ENCODE measurements at regions not wholly inside any gene's neighbourhood (a gene's known extent, or its start where the extent isn't known, plus 50 kb on each side); places are given as distances from the start of the nearest gene placed in this dataset.

DNA sequence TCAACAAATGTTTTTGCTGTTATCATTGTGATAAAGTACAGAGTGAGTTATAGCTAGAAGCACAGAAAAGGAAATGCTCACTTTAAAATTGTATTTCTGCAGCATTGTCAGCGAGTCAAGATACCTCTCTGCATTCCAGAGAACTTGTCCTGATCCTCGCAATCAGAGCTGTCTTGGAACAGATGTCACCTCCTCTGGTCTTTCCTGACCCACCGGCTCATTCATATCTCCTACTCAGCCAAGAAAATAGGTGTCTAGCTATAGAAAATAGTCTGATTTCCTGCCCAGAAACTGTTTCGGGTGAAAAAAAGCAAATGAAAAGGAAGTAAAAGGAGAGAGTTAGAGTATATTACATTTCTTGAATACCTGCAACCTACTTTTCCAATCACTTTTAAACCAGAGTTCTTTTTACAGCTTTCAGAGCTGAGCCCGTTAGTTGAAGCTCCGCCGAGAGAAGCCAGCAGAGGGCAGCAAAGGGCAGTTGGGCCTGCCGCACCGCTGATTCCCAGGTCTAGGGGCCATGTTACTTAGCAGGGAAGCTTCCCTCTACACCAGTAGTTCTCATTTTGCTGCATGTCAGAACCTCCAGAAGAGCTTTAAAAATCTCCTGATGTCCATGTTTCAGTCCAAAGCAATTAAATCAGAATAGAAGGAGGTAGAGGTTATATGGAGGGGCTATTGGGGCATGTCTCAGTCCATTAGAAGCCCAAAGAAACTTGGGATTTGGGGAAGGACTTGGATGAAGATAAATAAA, 185.7 kb upstream of the THRB start:
- H3K4me3 ChIP-seq (ENCODE audit: low read depth, low read length), result no peak overlapping the region
- TF ChIP-seq CTCF (IDR thresholded peaks at IDR 0.05; ENCODE audit: low read depth, low read length, missing control alignments), result peak; percentile 93
- in situ Hi-C loops (cut with HindIII; ENCODE audit: low sequenced_read_pairs), result loop anchor here (10.0 kb wide), 1 partner anchor 416 kb away; no protein-coding TSS in a partner anchor
- DNase-seq (ENCODE audit: low read depth), result peak; percentile 16

DNA sequence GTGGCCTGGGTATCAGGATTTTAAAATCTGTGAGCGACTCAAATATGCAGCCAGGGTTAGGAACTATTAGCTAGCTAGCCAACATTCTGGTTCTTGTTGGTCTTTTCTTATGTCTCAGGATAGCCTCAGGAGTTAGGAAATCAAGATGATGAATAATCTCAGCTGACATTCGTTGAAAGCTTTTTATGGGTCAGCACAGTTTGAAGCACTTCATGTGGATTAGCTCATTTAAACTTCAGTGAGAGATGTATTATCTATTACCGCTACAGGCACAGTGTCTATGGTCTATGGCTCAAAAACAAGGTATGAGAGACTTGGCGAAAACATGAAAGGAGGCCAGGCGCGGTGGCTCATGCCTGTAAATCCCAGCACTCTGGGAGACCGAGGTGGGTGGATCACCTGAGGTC, 187.5 kb upstream of the THRB start:
- TF ChIP-seq CTCF (IDR thresholded peaks at IDR 0.05; ENCODE audit: low read depth, low read length, missing control alignments), result no peak
- no peak overlapping the region for H3K4me3 ChIP-seq (ENCODE audit: low read depth, low read length)
- in situ Hi-C loops (cut with HindIII; ENCODE audit: low sequenced_read_pairs), result loop anchor here (10.0 kb wide), 1 partner anchor 417 kb away; no protein-coding TSS in a partner anchor
- DNase-seq (ENCODE audit: low read depth), result peak; percentile 37

DNA sequence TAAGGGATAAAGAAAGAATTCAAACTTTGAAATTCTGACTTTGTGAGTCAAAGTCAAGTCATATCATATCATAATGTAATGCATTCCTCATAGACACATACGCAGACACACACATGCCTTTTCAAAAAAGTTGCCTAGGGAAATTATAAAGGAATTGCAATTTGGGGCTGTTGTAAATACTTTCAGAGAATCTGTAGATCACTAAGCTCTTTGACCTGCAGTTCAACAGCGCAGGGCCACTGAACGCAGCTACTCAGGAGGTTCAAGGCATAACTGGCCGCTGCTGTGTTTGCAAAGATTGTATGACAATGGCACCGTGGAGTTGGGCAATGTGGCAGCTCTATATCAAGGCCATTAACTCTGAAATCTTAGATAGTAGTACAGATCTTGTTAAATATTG, 188.4 kb upstream of the THRB start:
- in situ Hi-C loops (cut with HindIII; ENCODE audit: low sequenced_read_pairs), result loop anchor here (10.0 kb wide), 1 partner anchor 418 kb away; no protein-coding TSS in a partner anchor
- H3K4me3 ChIP-seq (ENCODE audit: low read depth, low read length), result no peak overlapping the region
- no peak for TF ChIP-seq CTCF (IDR thresholded peaks at IDR 0.05; ENCODE audit: low read depth, low read length, missing control alignments)
- DNase-seq (ENCODE audit: low read depth), result no peak

DNA sequence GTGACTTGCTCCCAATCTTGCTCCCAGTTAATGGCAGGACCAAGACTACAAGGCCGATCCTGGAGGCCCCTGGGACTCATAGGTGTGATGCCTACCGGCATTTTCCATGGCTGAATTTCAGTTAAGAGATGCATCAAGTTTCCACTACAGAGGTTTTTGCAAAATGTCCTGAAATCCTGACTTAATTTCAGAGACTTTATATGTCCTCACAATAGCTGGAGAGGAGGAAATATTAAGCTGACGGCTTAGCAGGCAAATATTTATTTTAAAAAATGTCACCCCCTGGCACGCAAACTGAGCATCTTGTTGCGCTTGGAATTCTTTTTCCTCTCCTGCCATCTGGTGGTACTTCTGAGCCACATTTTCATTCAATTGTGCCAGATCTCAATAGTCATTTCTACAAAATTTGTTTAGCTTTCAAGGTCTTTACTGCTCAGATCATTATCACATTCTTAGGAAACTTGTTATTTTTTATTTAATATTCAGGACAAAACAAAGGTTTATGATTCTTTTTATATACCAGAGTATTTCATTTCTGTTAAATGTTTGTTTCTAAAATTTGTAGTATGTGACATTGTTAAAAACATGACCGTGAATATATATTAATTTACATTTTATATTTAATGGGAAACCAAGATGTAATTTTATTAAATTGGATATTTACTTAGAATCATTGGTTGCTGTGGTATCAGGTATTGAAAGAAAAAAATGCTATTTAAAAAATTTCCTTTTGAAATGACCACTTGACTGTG, 189.2 kb upstream of the THRB start:
- DNase-seq (ENCODE audit: low read depth), result peak; percentile 47
- TF ChIP-seq CTCF (IDR thresholded peaks at IDR 0.05; ENCODE audit: low read depth, low read length, missing control alignments), result peak; percentile 60
- no peak overlapping the region for H3K4me3 ChIP-seq (ENCODE audit: low read depth, low read length)
- in situ Hi-C loops (cut with HindIII; ENCODE audit: low sequenced_read_pairs), result loop anchor here (10.0 kb wide), 1 partner anchor 419 kb away; no protein-coding TSS in a partner anchor

DNA sequence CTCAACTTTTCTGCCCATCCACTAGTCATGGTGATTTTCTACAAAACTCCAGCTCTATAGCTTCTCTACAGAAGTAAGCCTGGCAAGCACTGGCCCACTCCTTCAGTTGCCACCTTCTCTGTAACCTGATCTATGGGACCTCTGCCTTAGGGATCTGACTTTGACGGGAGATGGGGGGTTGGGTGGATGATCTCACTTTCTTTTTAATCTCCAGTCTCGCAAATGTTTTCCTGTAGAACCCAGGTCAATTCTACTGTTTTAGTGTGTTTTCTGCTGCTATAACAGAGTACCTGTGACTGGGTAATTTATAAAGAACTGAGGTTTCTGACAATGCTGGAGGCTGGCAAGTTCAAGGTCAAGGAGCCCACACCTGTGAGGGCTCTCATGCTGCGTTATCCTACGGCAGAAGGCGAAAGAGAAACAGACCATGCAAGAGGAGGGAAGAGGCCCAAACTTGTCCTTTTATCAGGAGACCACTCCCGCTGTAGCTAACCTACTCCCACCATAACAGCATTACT, 189.9 kb upstream of the THRB start:
- in situ Hi-C loops (cut with HindIII; ENCODE audit: low sequenced_read_pairs), result loop anchor here (5.0 to 10.0 kb wide), 2 partner anchors 420 to 903 kb away; no protein-coding TSS in a partner anchor
- TF ChIP-seq CTCF (IDR thresholded peaks at IDR 0.05; ENCODE audit: low read depth, low read length, missing control alignments), result no peak
- DNase-seq (ENCODE audit: low read depth), result no peak
- no peak overlapping the region for H3K4me3 ChIP-seq (ENCODE audit: low read depth, low read length)

DNA sequence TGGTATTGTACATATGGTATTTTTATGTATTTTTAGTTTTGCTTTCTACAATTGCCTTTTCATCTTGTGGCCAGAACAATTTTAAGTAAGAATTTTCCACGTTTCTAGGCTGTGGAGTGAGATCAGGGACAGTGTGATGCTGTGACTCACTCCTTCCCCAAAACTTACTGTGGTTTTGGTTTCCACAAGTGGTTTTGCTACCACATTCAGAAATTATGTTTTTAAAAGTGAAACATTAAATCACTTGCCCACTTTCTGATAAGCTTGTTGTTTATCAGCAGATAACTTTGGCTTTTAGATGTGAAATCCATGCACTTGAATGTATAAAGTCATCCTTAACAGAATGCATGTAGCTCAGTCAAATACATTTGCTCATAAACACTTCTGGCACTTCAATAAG, 192.2 kb upstream of the THRB start:
- no peak for TF ChIP-seq CTCF (IDR thresholded peaks at IDR 0.05; ENCODE audit: low read depth, low read length, missing control alignments)
- no peak overlapping the region for H3K4me3 ChIP-seq (ENCODE audit: low read depth, low read length)
- in situ Hi-C loops (cut with HindIII; ENCODE audit: low sequenced_read_pairs), result loop anchor here (5.0 to 10.0 kb wide), 2 partner anchors 422 to 900 kb away; no protein-coding TSS in a partner anchor
- peak; percentile 79 for DNase-seq (ENCODE audit: low read depth)

Measured in astrocyte of the cerebellum (primary cell).